RWPE2 (cell line): ENCODE measurements at regions not wholly inside any gene's neighbourhood (a gene's known extent, or its start where the extent isn't known, plus 50 kb on each side); places are given as distances from the start of the nearest gene placed in this dataset.

Experiments
- ATAC-seq: fragments of 200-7000 bp; cut with Tn5 transposase; 3 replicates; pipeline ENCODE4 v1.9.1; 2021; ENCODE audit warnings: low read depth
- DNase-seq: peaks from one replicate; pipeline ENCODE4 v3.0.0-alpha.2; 2020; ENCODE audit warnings: low spot score
- H3K27ac ChIP-seq: fragments of 450-650 bp; 2 replicates; pipeline ENCODE4 v1.5.1; 2017; ENCODE audit warnings: mild to moderate bottlenecking; ENCODE audit not compliant: poor library complexity, severe bottlenecking
- H3K27me3 ChIP-seq: fragments of 250-450 bp; sonication (Bioruptor Pico); 2 replicates; pipeline ENCODE4 v1.5.1; 2021; ENCODE audit warnings: mild to moderate bottlenecking, moderate library complexity; ENCODE audit not compliant: insufficient read depth, poor library complexity, severe bottlenecking
- H3K36me3 ChIP-seq: fragments of 250-450 bp; sonication (Bioruptor Pico); 2 replicates; pipeline ENCODE4 v1.5.1; 2020; ENCODE audit warnings: low read depth, mild to moderate bottlenecking, moderate library complexity
- H3K4me1 ChIP-seq: fragments of 250-450 bp; sonication (Bioruptor Pico); 2 replicates; pipeline ENCODE4 v1.5.1; 2021; ENCODE audit warnings: mild to moderate bottlenecking, moderate library complexity; ENCODE audit not compliant: insufficient read depth, poor library complexity, severe bottlenecking
- H3K4me3 ChIP-seq: fragments of 250-450 bp; sonication (Bioruptor Pico); 2 replicates; pipeline ENCODE4 v1.5.1; 2021; ENCODE audit warnings: mild to moderate bottlenecking, moderate library complexity; ENCODE audit not compliant: severe bottlenecking
- H3K9me3 ChIP-seq: fragments of 250-450 bp; sonication (Bioruptor Pico); 2 replicates; pipeline ENCODE4 v1.5.1; 2021; ENCODE audit warnings: mild to moderate bottlenecking, moderate library complexity; ENCODE audit not compliant: severe bottlenecking
- TF ChIP-seq, protein P1 (sequence below): fragments of 450-650 bp; IDR thresholded peaks from one replicate; pipeline ENCODE4 v1.5.1; 2017; ENCODE audit warnings: mild to moderate bottlenecking, moderate library complexity; ENCODE audit not compliant: poor library complexity, severe bottlenecking

DNA sequence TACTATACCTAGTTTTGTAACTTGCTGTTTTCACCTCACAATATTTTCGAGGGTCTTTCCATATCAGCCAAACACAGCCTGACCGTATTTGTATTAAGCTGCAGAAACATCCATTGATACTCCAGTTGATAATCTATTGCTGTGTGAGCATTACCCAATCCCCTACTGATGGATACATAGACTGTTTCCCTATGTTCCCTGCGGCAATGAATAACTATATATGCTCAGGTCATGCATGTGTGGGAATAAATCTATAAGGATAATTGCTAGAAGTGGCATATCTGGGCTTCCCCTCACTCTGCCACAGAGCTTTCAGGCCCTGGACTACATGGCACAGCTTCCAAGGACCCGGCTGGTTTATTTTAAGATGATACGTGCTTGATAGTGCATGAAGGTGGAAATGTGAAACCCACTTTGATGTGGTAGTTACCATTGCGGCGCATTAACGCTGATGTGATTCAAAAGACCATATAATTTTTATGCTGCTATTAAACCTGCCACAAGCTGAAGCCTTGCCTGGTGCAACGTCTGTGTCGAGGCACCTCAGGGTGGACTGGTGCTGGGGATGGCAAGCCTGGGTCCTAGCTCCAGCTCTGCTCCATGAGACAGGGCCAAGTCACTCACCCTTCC lies 81.4 kb upstream of the KCNK12 start:
- H3K36me3 ChIP-seq, result no peaks in the 10 kb centered on the region
- DNase-seq (no peak), ATAC-seq (no peak)
- no peaks in the 10 kb centered on the region for H3K9me3 ChIP-seq
- TF ChIP-seq, protein P1, sequence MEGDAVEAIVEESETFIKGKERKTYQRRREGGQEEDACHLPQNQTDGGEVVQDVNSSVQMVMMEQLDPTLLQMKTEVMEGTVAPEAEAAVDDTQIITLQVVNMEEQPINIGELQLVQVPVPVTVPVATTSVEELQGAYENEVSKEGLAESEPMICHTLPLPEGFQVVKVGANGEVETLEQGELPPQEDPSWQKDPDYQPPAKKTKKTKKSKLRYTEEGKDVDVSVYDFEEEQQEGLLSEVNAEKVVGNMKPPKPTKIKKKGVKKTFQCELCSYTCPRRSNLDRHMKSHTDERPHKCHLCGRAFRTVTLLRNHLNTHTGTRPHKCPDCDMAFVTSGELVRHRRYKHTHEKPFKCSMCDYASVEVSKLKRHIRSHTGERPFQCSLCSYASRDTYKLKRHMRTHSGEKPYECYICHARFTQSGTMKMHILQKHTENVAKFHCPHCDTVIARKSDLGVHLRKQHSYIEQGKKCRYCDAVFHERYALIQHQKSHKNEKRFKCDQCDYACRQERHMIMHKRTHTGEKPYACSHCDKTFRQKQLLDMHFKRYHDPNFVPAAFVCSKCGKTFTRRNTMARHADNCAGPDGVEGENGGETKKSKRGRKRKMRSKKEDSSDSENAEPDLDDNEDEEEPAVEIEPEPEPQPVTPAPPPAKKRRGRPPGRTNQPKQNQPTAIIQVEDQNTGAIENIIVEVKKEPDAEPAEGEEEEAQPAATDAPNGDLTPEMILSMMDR, result no peak
- no peaks in the 10 kb centered on the region for H3K27me3 ChIP-seq
- H3K4me1 ChIP-seq, result peaks cover 15% of the 10 kb centered on the region
- H3K27ac ChIP-seq, result no peak overlapping the region
- H3K4me3 ChIP-seq, result no peak overlapping the region

DNA sequence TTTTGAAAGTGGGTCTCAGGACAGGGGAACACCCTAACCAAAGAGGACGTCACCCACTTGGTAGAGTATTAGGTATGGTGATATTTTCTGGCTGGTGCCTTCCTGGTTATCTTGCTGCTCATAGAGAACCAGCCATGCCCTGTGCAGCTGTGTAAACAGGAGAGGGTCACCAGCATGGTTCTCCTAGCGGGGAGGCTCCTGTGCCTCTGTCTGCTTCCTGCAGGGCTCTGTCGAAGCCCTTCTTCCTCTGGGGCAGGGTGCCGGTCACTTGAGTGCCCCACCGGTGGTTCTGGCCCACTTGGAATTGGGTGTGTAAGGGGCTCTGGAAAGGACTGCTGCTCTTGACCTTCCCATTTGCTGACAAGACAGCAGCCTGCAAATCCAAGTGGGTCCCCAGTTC lies 80.5 kb upstream of the KCNK12 start:
- no peaks in the 10 kb centered on the region for H3K27me3 ChIP-seq
- H3K4me1 ChIP-seq, result peaks cover 7% of the 10 kb centered on the region
- ATAC-seq (no peak), DNase-seq (no peak)
- H3K4me3 ChIP-seq, result no peak overlapping the region
- H3K9me3 ChIP-seq, result no peaks in the 10 kb centered on the region
- no peak overlapping the region for H3K27ac ChIP-seq
- no peaks in the 10 kb centered on the region for H3K36me3 ChIP-seq
- TF ChIP-seq, protein P1, result no peak

DNA sequence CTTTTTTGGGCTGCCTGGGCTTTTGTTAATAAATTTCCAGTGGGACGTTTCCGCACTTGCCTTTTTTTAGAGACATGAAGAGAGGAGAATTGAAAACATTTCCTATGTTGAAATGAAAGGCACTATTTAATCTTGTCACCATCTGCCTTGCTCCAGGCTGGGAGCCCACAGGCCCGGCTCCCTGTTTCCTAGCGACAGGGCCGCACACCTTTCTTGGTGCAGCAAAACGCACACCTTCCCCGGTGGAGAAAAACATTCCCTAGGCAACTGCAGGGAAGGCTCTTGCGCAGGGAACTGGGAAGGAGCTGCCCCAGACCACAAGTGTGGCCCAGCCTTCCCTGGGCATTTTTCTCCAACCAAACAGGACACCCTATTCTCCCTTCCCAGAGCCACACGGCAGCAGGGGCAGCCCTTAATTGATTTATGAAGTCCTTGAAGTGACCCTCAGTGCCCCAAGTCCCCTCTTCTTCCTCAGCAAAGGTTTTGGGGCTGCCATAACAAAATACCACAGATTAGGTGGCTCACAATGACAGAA lies 79.3 kb upstream of the KCNK12 start:
- no peaks in the 10 kb centered on the region for H3K36me3 ChIP-seq
- DNase-seq, result no peak
- H3K9me3 ChIP-seq, result no peaks in the 10 kb centered on the region
- H3K27me3 ChIP-seq, result no peaks in the 10 kb centered on the region
- no peak overlapping the region for H3K27ac ChIP-seq
- H3K4me3 ChIP-seq, result no peak overlapping the region
- ATAC-seq, result no peak
- TF ChIP-seq, protein P1, result no peak
- peaks cover 7% of the 10 kb centered on the region for H3K4me1 ChIP-seq

DNA sequence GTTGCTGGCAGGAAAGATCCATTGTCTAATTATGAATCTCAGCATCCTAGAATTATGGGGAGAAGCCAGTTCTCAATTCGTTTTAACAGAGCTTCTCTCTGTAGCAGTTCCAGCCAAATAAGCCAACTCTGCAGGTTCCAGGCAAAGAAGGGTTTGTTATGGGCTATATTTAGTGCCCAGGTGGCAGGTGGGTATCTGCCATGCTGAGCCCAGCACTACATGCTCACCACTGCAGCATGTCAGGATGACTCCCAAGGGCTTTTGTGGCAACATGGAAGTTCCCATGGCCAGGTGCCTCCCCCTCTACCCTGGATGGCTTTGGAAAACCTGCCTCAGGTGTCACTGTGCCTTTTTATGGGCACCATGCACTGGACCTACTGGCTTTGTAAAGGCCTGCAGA lies 74.5 kb upstream of the KCNK12 start:
- no peaks in the 10 kb centered on the region for H3K4me1 ChIP-seq
- H3K27me3 ChIP-seq, result no peaks in the 10 kb centered on the region
- H3K4me3 ChIP-seq, result no peak overlapping the region
- H3K27ac ChIP-seq, result no peak overlapping the region
- H3K9me3 ChIP-seq, result no peaks in the 10 kb centered on the region
- no peak for ATAC-seq
- TF ChIP-seq, protein P1, result no peak
- H3K36me3 ChIP-seq, result no peaks in the 10 kb centered on the region
- no peak for DNase-seq

DNA sequence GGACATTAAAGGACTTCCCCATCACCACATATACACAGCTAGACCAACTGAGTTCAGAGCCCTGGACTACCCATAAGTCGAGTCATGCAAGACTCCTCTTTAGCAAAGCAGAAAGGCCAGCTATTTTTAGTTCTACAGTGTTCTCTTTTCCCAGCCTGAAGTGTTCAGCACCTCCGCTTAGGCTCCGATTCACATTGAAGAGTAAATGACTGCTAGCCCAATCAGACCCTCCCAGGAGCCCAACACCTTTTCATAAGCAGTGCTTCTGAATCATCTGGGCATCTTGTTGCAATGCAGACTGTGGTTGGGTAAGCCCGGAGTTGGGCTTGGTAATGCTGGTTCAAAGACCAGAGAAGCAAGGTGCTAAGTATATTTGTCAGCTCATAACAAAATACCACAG lies 73.6 kb upstream of the KCNK12 start:
- no peak for DNase-seq
- no peaks in the 10 kb centered on the region for H3K36me3 ChIP-seq
- H3K27me3 ChIP-seq, result no peaks in the 10 kb centered on the region
- TF ChIP-seq, protein P1, result no peak
- no peak overlapping the region for H3K4me3 ChIP-seq
- no peak for ATAC-seq
- H3K9me3 ChIP-seq, result no peaks in the 10 kb centered on the region
- no peak overlapping the region for H3K27ac ChIP-seq
- no peaks in the 10 kb centered on the region for H3K4me1 ChIP-seq
